GM19328 (cell line): ENCODE measurements at regions not wholly inside any gene's neighbourhood (a gene's known extent, or its start where the extent isn't known, plus 50 kb on each side); places are given as distances from the start of the nearest gene placed in this dataset.
A peak's percentile ranks its signal among the peaks of the same experiment; 100 is the strongest.
"Not testable (repeated sequence)": the region's sequence is repeated elsewhere in the genome, so short reads cannot be mapped to it uniquely, and the experiment has no call there.

ENCODE experiments used
- ATAC-seq: cut with Tn5 transposase; IDR thresholded peaks from one replicate; pipeline ENCODE4 v1.9.1; 2021; ENCODE audit warnings: mild to moderate bottlenecking, moderate library complexity; ENCODE audit not compliant: unreplicated experiment

GRCh38 chr2:122681626-122682025, 926.2 kb downstream of the TSN start:
- no peak for ATAC-seq

- ATAC-seq: no peak
Measured at GRCh38 chr2:122682356-122682755, 926.9 kb downstream of the TSN start.

GRCh38 chr2:122683018-122683417, 927.6 kb downstream of the TSN start:
- ATAC-seq: no peak

- ATAC-seq: no peak
Measured at GRCh38 chr2:122692400-122693083, 937.1 kb downstream of the TSN start.

GRCh38 chr2:122697415-122697814, 942.0 kb downstream of the TSN start:
- ATAC-seq: no peak

- no peak for ATAC-seq
Measured at GRCh38 chr2:122703676-122704075, 948.2 kb downstream of the TSN start.

GRCh38 chr2:122704109-122704563, 948.7 kb downstream of the TSN start:
- peak; percentile 57 for ATAC-seq

GRCh38 chr2:122705746-122706145, 950.3 kb downstream of the TSN start:
- no peak for ATAC-seq

GRCh38 chr2:122706757-122707223, 951.3 kb downstream of the TSN start:
- no peak for ATAC-seq

GRCh38 chr2:122707224-122707824, 951.9 kb downstream of the TSN start:
- ATAC-seq: peak; percentile 52

- no peak for ATAC-seq
Measured at GRCh38 chr2:122710049-122710448, 954.6 kb downstream of the TSN start.

GRCh38 chr2:122713800-122714199, 958.3 kb downstream of the TSN start:
- ATAC-seq: no peak

- ATAC-seq: not testable (repeated sequence)
Measured at GRCh38 chr2:122720822-122721221, 965.4 kb downstream of the TSN start.

- no peak for ATAC-seq
Measured at GRCh38 chr2:122734766-122735424, 979.4 kb downstream of the TSN start.

- ATAC-seq: no peak
Measured at GRCh38 chr2:122736279-122736678, 980.8 kb downstream of the TSN start.

- ATAC-seq: no peak
Measured at GRCh38 chr2:122737429-122738077, 982.1 kb downstream of the TSN start.

- ATAC-seq: no peak
Measured at GRCh38 chr2:122739732-122740593, 984.5 kb downstream of the TSN start.

- no peak for ATAC-seq
Measured at GRCh38 chr2:122740594-122740948, 985.1 kb downstream of the TSN start.

- no peak for ATAC-seq
Measured at GRCh38 chr2:122741403-122741802, 986.0 kb downstream of the TSN start.

GRCh38 chr2:122743021-122743675, 987.7 kb downstream of the TSN start:
- ATAC-seq: no peak
